ENCODE measurements at regions not wholly inside any gene's neighbourhood (a gene's known extent, or its start where the extent isn't known, plus 50 kb on each side); places are given as distances from the start of the nearest gene placed in this dataset.
"Not testable (repeated sequence)": the region's sequence is repeated elsewhere in the genome, so short reads cannot be mapped to it uniquely, and the experiment has no call there.

DNA sequence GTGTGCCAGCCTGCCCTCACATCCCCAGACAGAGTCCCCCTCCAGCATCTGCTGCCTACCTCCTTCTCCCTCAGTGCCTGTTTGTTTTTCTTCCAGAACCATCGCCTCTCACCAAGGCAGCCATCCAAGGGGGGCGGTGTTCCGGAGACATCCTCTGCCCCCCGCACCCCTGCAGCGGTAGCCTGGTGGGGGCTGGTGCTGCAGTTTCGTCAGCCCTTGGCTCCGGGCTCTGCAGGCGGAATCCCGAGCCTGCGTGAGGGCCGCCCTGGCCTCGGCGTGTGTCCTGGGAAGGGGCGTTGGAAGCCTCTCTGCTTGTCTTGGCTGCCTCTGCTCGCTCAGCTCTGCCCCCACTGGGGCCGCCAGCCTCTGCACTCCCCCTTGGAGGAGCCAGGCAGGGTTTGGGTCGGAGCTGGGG lies 126.0 kb upstream of the CIBAR2 start:
- ATAC-seq (replicated peaks), result no peak
- Mint-ChIP-seq H3K9me3 (no peaks in the 10 kb centered on the region), H3K4me1 (no peaks in the 10 kb centered on the region), H3K27me3 (peaks cover 20% of the 10 kb centered on the region), H3K36me3 (ENCODE audit: low read depth) (no peaks in the 10 kb centered on the region), H3K4me3 (no peak overlapping the region), H3K27ac (no peak overlapping the region)

DNA sequence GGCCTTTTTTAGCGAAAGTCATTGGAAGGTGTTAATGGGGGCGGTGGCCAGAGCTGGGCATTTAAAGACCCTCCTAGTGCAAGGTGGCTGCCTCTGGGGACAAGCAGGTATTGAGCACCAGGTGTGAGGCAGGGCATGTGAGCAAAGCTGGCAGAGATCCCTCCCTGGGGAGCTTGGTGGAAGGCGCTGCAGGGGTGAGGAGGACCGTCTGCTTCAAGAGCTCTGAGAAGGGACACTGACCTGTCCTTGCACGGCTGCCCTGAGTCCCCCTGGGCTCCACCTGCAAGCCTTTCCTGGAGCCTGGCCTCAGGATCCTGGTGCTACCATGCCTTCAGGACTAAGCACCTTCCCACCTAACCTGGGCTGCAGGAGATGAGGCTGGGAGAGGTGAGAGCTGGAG lies 127.0 kb upstream of the CIBAR2 start:
- Mint-ChIP-seq H3K4me3 (no peak overlapping the region), H3K9me3 (no peaks in the 10 kb centered on the region)

DNA sequence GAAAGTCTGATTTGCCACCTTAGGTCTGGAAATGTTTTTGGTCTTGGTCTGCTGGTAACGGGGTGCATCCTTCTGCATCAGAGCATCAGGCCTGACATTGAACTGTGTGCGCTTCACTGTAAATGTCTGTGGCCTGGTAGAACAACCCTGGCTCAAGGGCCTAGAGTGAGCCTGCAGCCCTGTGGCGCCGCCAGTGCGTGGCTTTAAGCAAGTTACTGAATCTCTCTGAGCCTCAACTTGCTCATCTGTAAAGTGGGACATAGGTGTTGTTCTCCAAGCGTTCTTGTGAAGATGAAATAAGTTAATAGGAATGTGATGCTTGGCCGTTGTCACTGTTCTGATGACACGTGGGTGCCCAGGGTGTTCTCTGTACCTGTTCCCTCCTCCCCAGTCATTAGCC lies 127.6 kb upstream of the CIBAR2 start:
- ATAC-seq (replicated peaks), result no peak
- Mint-ChIP-seq H3K9me3 (no peaks in the 10 kb centered on the region), H3K36me3 (ENCODE audit: low read depth) (no peaks in the 10 kb centered on the region), H3K27ac (no peak overlapping the region), H3K27me3 (peaks cover 11% of the 10 kb centered on the region), H3K4me1 (no peaks in the 10 kb centered on the region), H3K4me3 (no peak overlapping the region)

More for the DNA sequence above, 127.0 kb upstream of the CIBAR2 start:
- no peaks in the 10 kb centered on the region for H3K4me1 Mint-ChIP-seq
- ATAC-seq (replicated peaks), result no peak
- H3K27ac Mint-ChIP-seq, result no peak overlapping the region
- H3K36me3 Mint-ChIP-seq (ENCODE audit: low read depth), result no peaks in the 10 kb centered on the region
- H3K27me3 Mint-ChIP-seq, result peaks cover 14% of the 10 kb centered on the region

DNA sequence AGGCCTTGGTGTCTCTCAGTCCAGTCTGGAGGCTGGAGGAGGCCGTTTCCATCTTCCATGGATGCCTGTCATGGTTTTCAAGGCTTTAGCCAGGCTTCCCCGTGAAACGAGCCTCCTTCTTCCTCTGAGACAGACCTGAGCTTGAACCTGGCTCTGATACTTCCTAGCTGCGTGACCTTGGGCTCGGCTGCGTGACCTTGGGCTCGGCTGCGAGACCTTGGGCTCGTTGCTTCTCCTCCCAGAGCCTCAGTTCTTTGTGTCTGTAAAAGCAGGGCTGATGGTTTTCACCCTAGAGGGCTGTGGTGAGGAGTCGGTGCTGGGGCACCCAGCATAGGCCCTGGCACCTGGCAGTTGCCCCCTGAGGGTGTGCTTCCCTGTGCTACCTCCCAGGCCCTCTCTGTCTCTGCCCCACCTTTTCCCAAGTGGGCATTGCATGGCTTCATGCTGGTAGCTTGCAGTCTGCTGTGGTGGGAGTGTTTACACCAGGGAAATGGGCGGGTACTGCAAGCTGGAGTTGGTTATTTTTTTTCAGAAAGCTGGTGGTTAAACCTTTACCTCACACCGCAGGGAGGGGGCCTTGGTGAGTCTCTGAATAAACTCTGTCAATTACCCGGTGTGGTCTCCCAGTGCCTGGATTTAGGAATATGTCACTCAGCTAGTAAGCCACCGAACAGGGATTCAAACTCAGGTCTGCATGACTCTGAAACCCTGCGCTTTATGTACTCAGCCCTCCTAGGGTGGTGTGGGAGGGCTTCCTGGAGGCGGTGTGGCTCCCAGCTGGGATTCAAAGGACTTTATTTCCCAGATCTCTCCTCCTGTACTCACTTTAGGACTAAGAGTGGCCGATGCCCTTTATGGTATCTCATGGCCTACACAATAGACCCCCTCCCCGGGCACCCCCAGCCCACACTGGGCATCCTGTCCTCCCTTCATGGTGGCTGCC lies 129.0 kb upstream of the CIBAR2 start:
- H3K36me3 Mint-ChIP-seq (ENCODE audit: low read depth), result no peaks in the 10 kb centered on the region
- peaks cover 15% of the 10 kb centered on the region for H3K27me3 Mint-ChIP-seq
- no peak for ATAC-seq (replicated peaks)
- H3K4me3 Mint-ChIP-seq, result no peak overlapping the region
- H3K4me1 Mint-ChIP-seq, result peaks cover 5% of the 10 kb centered on the region
- H3K27ac Mint-ChIP-seq, result no peak overlapping the region
- H3K9me3 Mint-ChIP-seq, result no peaks in the 10 kb centered on the region

DNA sequence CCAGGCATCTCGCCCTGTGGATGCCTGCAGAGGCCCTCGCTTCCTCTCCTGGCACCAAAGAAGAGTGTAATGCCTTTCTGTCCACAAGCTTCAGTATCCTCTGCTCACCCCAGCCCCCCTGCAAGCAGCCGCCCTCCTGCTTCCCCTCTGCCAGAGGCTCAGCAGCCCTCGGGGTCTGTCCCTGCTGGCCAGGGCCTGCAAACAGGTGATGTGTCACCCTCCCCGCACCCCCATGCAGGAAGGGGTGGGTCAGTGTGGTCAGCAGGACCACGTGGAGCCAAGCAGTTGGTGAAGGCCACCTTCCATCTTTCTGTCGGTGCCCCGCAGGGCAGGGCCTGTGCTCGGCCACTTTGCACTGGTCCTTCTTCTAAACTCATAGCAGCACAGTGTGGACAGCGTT lies 129.9 kb upstream of the CIBAR2 start:
- Mint-ChIP-seq H3K4me1 (peaks cover 5% of the 10 kb centered on the region), H3K27me3 (peaks cover 12% of the 10 kb centered on the region), H3K9me3 (no peaks in the 10 kb centered on the region), H3K4me3 (no peak overlapping the region), H3K36me3 (ENCODE audit: low read depth) (no peaks in the 10 kb centered on the region), H3K27ac (no peak overlapping the region)
- no peak for ATAC-seq (replicated peaks)

DNA sequence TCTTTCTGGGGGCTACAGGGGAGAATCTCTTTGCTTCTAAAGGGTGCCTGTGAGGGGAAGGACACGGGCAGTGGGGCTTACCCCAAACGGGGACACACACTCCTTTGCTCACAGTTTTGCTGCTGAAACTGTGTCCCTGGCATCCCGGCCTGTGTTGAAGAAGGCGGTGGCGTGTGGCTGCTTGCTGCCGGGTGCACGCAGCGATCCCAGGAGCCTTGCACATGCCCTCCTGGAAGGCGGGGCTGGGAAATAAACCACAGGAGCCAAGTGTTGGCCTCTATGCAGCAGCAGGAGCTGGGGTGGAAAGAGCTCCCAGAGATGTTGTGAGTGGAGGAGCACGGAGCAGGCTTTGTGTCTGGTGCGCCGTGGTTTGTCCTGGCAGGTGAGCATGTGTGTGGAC lies 131.0 kb upstream of the CIBAR2 start:
- H3K27me3 Mint-ChIP-seq, result peaks cover 9% of the 10 kb centered on the region
- H3K27ac Mint-ChIP-seq, result no peak overlapping the region
- peaks cover 5% of the 10 kb centered on the region for H3K4me1 Mint-ChIP-seq
- no peak for ATAC-seq (replicated peaks)
- H3K9me3 Mint-ChIP-seq, result no peaks in the 10 kb centered on the region
- no peaks in the 10 kb centered on the region for H3K36me3 Mint-ChIP-seq (ENCODE audit: low read depth)
- no peak overlapping the region for H3K4me3 Mint-ChIP-seq

DNA sequence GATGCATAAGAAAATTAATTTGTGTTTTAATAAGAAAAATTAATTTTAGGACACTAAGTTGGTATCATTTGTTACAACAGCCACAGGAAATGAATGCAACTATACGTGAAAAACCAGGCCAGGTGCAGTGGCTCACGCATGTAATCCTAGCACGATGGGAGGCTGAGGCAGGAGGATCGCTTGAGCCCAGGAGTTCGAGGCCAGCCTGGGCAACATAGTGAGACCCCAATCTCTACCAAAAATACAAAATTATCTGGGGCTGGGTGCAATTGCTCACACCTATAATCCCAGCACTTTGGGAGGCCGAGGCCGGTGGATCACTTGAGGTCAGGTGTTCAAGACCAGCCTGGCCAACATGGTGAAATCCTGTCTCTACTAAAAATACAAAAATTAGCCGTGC lies 132.2 kb upstream of the CIBAR2 start:
- H3K9me3 Mint-ChIP-seq; H3K36me3 Mint-ChIP-seq (ENCODE audit: low read depth); H3K4me3 Mint-ChIP-seq; H3K27ac Mint-ChIP-seq; H3K27me3 Mint-ChIP-seq; ATAC-seq (replicated peaks); H3K4me1 Mint-ChIP-seq: not testable (repeated sequence)

DNA sequence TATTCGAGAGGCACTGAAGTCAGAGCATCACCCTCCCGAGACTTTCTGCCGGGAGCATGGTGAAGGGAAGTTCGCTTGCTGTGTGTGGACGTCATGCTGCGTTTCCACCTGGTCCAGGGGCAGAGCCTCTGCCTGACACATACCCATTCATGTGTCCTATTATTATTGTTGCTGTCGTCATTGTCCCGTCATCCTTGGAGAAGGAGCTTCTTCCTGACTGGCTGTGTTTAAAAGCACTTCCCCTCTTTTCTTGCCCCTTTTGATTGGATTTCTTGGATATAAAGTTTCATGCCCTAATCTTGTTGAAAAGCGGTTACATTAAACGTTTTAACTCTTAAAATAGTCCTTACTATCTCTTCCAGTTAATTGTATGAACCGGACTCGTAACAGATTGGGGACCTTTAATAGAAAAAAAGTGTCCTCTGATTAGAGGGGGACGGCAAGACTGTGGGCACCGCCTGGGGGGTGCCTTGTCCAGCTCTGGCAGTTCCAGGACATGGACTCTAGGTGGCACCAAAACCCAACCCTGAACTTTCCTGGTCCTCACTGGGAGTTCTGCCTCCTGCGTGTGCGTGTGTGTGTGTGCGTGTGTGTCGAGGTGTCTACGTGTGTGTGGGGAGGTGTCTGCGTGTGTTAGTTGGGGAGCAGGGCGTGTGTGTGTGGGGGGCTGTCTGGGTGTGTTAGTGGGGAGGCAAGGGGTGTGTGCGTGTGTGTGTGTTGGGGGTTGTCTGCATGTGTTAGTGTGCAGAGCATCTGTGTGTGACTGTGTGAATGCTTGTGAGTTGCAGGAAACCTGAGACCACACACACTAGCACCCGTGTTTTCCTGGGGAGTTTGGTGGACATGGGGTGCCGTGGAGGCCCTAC lies 133.3 kb upstream of the CIBAR2 start:
- H3K9me3 Mint-ChIP-seq, result no peaks in the 10 kb centered on the region
- H3K27me3 Mint-ChIP-seq, result peaks cover 9% of the 10 kb centered on the region
- H3K27ac Mint-ChIP-seq, result no peak overlapping the region
- H3K36me3 Mint-ChIP-seq (ENCODE audit: low read depth), result no peaks in the 10 kb centered on the region
- peak; percentile 49 for ATAC-seq (replicated peaks)
- no peak overlapping the region for H3K4me3 Mint-ChIP-seq
- peaks cover 5% of the 10 kb centered on the region for H3K4me1 Mint-ChIP-seq

DNA sequence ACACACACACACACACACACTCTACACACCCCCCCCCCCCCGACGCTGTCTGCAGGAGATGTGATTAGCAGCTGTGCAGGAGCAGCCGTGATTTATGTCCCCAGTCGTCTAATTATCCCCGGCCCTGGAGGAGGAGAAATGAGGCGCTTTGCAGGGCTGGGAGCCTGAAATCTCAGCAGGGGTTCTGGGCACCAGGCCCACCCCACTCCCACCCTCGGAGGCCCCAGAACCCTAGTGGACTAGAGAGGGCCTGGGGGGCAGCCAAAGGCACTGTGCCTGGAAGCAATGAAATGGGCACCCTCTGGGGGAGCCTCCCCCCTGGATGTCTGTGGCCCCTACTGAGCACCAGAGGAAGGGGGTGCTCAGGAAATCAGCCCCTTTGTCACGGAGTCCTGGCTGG lies 134.2 kb upstream of the CIBAR2 start:
- no peak for ATAC-seq (replicated peaks)
- H3K27ac Mint-ChIP-seq, result no peak overlapping the region
- H3K36me3 Mint-ChIP-seq (ENCODE audit: low read depth), result no peaks in the 10 kb centered on the region
- peaks cover 5% of the 10 kb centered on the region for H3K4me1 Mint-ChIP-seq
- H3K9me3 Mint-ChIP-seq, result no peaks in the 10 kb centered on the region
- H3K4me3 Mint-ChIP-seq, result no peak overlapping the region
- H3K27me3 Mint-ChIP-seq, result peaks cover 9% of the 10 kb centered on the region

DNA sequence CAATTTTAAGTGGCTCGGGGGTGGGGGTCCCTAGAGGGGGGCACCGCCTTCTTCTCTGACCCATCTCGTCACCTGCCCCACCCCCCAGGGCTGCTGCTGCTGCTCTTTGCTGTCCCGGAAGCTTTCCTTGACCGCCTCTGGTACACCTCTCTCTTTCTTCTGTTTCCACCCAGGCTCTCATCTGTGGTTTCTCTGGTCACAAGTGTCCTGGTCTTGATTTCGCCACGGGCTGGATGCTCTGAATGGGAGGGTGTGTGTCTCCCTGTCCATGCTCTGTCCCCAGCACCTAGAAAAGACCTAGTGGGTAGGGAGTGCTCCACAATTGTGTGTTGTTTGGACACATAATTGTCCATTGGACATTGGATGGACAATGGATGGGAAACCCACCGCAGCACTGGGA lies 134.7 kb upstream of the CIBAR2 start:
- ATAC-seq (replicated peaks), result no peak
- Mint-ChIP-seq H3K9me3 (no peaks in the 10 kb centered on the region), H3K36me3 (ENCODE audit: low read depth) (no peaks in the 10 kb centered on the region), H3K4me1 (peaks cover 5% of the 10 kb centered on the region), H3K27ac (no peak overlapping the region), H3K4me3 (no peak overlapping the region), H3K27me3 (peaks cover 9% of the 10 kb centered on the region)

DNA sequence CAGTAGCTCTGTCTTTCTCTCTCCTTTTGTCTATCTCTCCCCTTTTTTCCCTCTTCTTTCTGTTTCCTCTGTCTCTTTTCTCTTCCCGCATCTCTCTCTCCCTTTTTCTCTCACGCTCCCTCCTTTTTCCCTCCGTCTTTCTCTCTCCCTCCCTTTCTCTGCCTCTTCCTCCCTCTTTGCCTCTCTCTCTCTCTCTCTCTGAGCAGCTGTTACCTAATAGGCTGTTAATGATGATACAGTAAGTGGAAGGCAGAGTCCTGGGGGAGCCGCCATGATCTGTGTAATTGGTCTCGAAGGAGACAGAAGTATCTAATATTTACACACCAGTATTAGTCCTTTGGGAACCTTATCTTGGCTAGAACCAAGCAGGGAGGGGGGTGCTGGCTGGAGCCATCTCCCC lies 136.1 kb upstream of the CIBAR2 start:
- ATAC-seq (replicated peaks), result no peak
- Mint-ChIP-seq H3K27ac (no peak overlapping the region), H3K27me3 (peaks cover 9% of the 10 kb centered on the region), H3K4me3 (no peak overlapping the region), H3K9me3 (no peaks in the 10 kb centered on the region), H3K36me3 (ENCODE audit: low read depth) (no peaks in the 10 kb centered on the region), H3K4me1 (peaks cover 5% of the 10 kb centered on the region)

DNA sequence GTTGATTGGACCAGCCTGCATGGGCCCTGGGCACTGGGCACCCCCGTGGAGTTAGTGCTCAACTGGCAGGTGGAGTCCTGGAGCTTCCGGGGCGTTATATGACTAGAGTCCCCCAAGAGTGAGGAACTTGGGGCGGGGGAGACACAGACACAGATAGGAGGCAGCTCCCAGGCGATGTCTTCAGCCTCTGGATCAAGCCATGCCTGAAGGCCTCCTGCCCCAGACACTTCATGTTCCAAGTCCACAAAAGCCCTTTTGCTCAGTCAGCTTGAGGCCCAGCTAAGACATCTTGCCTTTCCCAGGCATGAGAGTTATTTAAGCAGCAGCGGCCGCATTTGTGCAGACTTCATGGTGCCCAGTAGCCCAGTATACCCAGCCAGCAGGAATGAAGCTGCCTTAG lies 136.6 kb upstream of the CIBAR2 start:
- Mint-ChIP-seq H3K27ac (no peak overlapping the region), H3K4me3 (no peak overlapping the region), H3K4me1 (peaks cover 5% of the 10 kb centered on the region), H3K36me3 (ENCODE audit: low read depth) (no peaks in the 10 kb centered on the region), H3K27me3 (peaks cover 9% of the 10 kb centered on the region), H3K9me3 (no peaks in the 10 kb centered on the region)
- ATAC-seq (replicated peaks), result no peak

DNA sequence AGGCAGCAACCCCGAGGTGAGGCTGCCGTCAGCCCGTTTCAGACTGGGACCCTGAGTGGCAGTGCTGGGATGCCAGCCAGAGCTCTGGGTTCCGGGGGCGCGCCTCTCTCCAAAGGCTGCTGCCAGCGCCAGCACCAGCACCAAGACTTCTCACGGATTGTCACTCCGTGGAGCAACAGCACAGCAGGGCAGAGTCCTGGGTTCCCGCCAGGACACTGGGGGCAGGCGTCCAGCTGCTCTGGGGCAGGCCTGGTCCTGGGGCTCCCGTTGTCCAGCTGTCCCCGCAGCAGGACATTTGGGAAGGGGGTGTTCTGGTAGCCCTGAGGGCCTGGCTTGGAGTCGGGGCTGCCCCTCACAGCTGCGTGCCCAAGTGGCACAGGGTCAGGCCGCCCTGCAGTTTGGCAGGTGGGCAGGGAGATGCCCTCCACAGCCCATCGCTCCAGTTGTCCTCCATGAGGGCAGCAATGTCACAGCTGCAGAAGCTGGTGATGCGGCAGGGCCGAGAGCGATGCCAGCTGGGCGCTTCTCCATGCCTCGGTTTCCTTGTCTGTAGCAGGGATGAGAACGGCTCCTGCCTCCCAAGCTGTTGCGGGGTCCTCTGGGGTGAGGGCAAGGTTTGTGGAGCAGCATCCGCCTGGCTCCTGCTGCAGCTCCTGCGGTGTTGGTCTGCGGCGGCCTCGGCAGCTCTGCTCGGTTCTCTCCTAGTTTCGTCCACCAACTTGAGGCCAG lies 137.3 kb upstream of the CIBAR2 start:
- H3K4me3 Mint-ChIP-seq, result no peak overlapping the region

DNA sequence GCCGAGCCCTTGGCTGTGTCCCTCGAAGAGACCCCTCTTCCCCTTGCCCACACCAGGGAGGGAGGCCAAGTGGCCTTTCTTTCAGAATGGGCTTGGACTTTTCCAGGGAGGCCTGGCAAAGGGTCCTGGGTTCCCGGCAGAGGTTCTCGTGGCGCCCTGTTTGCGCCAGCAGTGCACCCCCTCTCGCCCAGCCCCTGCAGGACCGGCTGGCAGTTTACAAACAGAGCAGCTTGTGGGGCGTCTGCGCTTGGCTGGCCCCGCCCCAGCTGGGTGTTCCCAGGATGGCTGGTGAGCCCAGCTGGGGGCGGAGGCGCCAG lies 137.8 kb upstream of the CIBAR2 start:
- H3K36me3 Mint-ChIP-seq (ENCODE audit: low read depth), result no peaks in the 10 kb centered on the region
- no peak for ATAC-seq (replicated peaks)
- no peak overlapping the region for H3K27ac Mint-ChIP-seq
- H3K27me3 Mint-ChIP-seq, result peaks cover 9% of the 10 kb centered on the region
- no peaks in the 10 kb centered on the region for H3K9me3 Mint-ChIP-seq
- peaks cover 5% of the 10 kb centered on the region for H3K4me1 Mint-ChIP-seq
- H3K4me3 Mint-ChIP-seq, result no peak overlapping the region

More for the DNA sequence above, 137.3 kb upstream of the CIBAR2 start:
- Mint-ChIP-seq H3K27ac (no peak overlapping the region), H3K36me3 (ENCODE audit: low read depth) (no peaks in the 10 kb centered on the region), H3K27me3 (peaks cover 9% of the 10 kb centered on the region), H3K9me3 (no peaks in the 10 kb centered on the region), H3K4me1 (peaks cover 5% of the 10 kb centered on the region)
- ATAC-seq (replicated peaks), result no peak
